ENCODE measurements at regions not wholly inside any gene's neighbourhood (a gene's known extent, or its start where the extent isn't known, plus 50 kb on each side); places are given as distances from the start of the nearest gene placed in this dataset.
"Not testable (repeated sequence)": the region's sequence is repeated elsewhere in the genome, so short reads cannot be mapped to it uniquely, and the experiment has no call there.

DNA sequence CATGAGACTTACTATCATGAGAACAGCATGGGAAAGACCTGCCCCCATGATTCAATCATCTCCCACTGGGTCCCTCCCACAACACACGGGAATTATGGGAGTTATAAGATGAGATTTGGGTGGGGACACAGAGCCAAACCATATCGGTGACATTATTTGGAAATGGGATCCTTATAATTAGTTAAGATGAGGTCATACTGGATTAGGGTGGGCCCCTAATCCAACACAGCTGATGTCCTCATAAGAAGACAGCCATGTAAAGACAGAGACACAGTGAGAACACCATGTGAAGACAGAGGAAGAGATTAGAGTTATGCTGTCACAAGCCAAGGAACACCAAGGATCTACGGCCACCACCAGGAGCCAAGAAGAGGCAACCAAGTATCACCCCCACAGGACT, 161.7 kb downstream of the SPTSSA start:
- DNase-seq (ENCODE audit: low spot score), result no peak

DNA sequence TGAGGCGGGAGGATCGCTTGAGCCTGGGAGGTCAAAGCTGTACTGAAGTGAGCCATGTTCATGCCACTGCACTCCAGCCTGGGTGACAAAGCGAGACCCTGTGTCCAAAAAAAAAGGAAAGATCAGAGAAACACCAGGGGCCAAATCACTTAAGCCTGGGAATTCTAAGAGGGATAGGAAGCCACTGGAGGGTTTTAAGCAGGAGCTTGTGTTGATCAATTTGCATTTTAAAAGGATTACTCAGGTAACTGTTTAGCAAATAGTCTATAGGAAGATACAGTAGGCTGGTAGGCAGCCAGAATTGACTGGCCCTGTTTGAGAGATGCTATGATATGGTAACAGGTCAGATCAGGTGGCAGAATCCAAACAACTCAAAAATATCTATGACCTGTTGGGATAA, 162.7 kb downstream of the SPTSSA start:
- DNase-seq (ENCODE audit: low spot score), result no peak

- DNase-seq (ENCODE audit: low spot score), result no peak
These were observed 164.1 kb downstream of the SPTSSA start for GRCh38 chr14:34297786-34298520.

DNA sequence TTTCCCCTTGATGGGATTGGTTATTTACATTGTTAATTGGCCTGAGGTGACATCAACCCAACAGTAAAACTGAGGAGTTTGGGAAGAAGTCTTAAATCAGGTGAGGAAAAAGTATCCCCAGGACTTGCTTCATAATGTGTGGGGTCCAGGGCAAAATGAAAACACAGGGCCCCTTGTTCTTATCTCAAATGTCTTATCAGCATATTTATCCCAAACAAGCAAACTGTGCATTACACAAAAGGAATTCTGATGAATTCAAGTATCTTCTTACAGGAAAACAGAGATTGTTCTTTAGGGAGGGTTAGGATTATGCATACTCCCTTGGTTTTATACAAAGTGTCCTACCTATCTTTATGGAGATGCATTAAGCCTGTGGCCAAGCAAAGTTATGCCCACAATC, 178.4 kb downstream of the SPTSSA start:
- no peak for DNase-seq (ENCODE audit: low spot score)

GRCh38 chr14:34277191-34277590, 184.8 kb downstream of the SPTSSA start:
- DNase-seq (ENCODE audit: low spot score), result no peak

GRCh38 chr14:34275530-34275929, 186.5 kb downstream of the SPTSSA start:
- no peak for DNase-seq (ENCODE audit: low spot score)

DNA sequence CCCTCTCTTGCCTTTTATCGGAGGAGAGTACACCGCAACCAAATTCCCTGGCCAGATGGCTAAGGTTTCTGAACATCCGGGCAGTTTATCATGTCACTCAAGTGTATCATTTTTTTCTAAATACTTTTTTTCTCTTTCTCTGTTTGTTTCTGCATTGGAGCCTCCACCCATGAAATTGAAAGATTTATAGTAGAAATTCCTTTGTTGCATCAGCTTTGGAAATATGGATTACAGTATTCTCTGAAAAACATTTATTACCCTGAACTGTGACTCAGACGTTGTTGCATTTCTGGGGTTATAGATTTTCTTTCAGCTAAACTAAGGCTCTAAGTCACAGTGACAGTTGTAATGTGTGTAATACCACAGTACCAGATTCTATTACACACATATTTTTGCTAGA, 187.0 kb downstream of the SPTSSA start:
- no peak for DNase-seq (ENCODE audit: low spot score)

DNA sequence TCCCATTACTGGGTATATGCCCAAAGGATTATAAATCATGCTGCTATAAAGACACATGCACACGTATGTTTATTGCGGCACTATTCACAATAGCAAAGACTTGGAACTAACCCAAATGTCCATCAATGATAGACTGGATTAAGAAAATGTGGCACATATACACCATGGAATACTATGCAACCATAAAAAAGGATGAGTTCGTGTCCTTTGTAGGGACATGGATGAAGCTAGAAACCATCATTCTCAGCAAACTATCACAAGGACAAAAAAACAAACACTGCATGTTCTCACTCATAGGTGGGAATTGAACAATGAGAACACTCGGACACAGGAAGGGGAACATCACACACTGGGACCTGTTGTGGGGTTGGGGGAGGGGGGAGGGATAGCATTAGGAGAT, 188.3 kb downstream of the SPTSSA start:
- not testable (repeated sequence) for DNase-seq (ENCODE audit: low spot score)

GRCh38 chr14:34270361-34270760, 191.7 kb downstream of the SPTSSA start:
- DNase-seq (ENCODE audit: low spot score), result no peak

DNA sequence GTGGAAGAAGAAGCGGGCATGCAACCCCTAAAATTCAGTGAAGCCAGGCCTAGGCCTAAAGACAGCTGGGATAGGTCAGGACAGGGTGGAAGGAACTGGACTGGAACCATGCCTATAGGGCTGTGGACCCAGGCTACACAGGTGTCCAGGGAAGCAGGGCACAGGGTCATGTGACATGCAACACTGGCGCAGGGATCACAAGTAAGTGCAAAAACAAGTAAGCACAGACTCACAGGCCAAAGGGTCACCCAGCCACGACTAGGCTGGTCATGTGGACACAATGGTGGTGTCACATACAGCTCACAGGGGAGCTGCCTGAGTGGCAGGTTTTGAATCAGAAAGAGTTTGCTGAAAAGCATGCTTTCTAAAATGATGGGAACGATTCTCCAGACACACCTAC, 195.7 kb downstream of the SPTSSA start:
- no peak for DNase-seq (ENCODE audit: low spot score)

DNA sequence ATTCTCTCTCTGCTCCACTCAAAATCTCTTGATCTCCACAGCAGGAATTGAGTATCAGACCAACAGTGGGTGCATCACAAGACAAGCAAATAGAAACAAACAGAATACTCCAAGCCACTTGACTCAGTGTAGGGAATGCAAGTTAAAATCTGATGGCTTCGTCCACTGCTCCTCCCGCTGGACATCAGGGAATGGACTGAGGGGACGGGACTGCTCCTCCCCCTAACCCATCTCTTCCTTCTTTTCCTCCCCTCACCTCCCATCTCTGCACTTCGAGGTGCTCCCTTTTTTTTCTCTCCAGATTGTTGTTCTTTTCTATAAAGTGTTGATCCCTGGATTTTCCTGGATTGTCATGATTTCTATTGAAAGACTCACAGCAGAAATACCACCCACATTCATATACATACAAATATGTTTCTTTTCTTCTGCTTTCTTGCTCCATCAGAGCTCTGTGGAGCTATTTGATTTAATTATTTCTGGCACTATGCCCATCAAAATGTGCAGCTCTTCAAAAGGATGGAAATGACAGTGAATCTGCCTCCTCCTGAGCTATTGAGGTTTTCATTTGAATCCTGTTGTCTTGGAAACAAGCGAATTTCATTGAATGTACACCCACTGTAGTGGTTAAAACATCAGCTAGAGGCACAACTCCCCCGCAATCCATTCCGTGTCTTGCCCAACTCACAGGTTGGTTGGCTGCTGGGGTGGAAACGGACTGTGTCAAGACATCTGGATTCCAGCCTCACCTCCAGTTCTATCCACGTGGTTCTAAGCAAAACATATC, 199.7 kb downstream of the SPTSSA start:
- no peak for DNase-seq (ENCODE audit: low spot score)

GRCh38 chr14:34259996-34260395, 202.0 kb downstream of the SPTSSA start:
- no peak for DNase-seq (ENCODE audit: low spot score)

DNA sequence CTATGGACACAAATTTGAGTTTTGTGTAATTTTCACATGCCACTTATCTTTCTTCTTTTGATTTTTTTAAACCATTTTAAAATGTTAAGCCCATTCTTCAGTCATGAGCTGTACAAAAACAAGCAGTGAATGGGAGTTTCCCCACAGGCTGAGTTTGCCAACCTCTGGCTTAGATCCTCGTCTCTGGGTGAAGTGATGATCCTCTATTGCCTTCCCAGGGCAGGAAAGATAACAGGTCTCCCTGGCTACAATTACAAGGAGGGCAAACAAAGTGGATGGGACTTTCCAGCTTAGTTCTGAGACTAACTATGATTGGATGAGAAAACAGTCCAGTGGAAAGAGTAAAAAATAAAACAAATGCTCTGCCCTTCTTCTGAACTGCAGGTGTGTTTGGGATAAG, 203.7 kb downstream of the SPTSSA start:
- DNase-seq (ENCODE audit: low spot score), result no peak

- DNase-seq (ENCODE audit: low spot score), result no peak
These were observed 204.5 kb downstream of the SPTSSA start for GRCh38 chr14:34257505-34257904.

DNA sequence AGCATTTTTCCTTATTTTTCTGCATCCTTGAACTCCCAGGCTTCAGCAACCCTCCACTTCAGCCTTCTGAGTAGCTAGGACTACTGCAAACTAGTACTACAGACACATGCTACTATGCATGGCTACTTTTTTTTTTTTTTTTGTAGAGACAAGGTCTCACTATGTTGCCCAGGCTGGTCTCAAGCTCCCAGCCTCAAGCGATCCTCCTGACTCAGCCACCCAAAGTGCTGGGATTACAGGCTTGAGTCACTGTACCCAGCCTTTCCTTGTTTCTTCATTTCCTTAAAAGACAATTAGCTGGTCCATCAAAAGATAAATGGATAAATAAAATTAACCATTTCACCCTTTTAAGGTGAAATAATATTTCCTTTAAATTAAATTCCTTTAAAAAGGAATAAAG, 205.8 kb downstream of the SPTSSA start:
- no peak for DNase-seq (ENCODE audit: low spot score)

DNA sequence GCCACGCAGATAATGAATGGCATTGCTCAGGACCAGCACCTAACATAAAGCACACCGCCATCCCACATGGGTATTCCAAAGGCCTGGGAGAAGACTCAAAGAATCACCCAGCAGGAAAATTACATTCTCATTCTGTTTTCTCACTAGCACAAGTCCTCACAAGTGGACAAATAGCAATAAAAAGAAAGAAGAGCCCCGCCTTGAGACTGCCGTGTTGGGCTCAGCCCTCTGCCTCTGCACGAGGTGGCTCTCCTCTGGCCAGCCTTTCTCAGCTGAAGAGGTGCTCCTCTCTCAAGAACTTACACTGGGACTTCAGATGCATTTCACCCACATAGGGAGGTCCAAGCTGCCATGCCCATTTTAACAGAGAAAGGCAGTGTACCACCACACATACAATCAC, 207.5 kb downstream of the SPTSSA start:
- DNase-seq (ENCODE audit: low spot score), result no peak

DNA sequence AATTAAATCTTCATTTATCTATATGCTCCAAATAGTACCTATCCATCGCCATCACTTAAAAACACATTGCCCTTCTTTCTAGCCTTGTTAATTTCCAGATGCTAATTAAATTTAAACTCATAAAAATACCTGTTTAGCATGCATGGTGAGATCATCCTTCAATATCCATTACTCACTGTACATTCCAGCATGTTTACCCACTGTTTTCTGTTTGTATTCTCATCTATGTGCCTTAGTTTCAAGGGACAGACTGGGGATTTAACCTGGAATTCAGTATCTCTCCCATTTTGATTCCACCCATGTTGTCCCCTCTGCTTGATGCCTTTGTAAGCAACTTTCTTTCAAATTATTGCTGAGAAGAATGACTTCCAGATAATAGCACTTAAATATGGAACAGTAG, 208.0 kb downstream of the SPTSSA start:
- DNase-seq (ENCODE audit: low spot score), result no peak

- no peak for DNase-seq (ENCODE audit: low spot score)
These were observed 209.8 kb downstream of the SPTSSA start for GRCh38 chr14:34252227-34252626.

GRCh38 chr14:34251662-34252061, 210.4 kb downstream of the SPTSSA start:
- DNase-seq (ENCODE audit: low spot score), result no peak

DNA sequence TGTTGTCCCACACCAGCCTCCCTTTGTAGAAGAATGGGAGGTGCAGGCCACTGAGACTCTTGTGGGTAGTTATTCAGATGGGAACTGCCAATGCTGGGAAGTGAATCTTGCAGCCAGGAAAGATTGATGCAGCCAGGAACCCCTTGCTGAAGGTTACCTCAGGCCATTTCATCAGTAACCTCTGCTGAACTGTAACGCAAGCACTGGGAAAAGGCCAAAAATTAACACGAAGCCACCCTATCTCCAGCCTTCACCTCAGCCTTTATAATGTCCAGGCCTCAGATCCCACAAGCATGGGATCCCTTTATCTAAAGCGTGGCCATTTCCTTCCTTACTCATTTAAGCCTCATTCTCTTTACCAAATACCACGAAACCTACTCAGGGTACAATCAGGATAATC, 211.1 kb downstream of the SPTSSA start:
- DNase-seq (ENCODE audit: low spot score), result no peak

DNA sequence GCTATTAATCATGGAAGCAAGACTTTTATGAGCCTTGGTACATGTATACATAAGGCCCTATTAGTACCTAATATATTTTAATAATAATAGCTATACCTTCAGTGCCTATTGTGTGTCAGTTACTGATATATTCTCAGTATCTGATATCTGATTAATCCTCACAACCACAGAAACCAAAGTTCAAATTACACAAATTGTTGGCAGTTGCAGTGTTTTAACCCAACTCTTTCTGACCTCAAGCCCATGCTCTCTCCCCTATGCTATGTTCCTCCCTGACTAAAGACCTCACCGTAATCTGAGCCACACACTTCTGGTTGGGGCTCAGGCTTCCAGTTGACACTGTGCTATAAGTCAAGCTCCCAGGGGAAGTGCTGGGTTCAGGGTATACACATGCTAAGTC, 214.4 kb downstream of the SPTSSA start:
- DNase-seq (ENCODE audit: low spot score), result no peak

DNA sequence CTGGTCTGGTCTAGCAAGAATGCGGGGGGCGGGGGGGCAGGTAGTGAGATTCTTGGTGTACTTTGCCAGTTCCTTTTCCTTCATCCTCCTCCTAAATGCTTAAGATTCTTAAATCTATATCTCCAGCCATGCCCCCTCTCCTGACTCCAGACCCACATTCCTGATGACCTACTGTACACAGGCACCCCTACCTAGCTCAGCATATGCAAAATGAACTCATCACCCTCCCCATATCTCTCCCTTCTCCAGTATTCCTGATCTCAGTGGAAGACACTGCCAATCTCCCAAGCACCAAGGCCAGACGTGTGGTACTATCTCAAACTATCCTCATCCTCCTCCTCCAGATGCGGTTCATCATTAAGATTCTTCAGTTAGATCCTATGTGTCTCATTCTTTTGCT, 215.8 kb downstream of the SPTSSA start:
- no peak for DNase-seq (ENCODE audit: low spot score)

GRCh38 chr14:34243401-34243800, 218.6 kb downstream of the SPTSSA start:
- no peak for DNase-seq (ENCODE audit: low spot score)

DNA sequence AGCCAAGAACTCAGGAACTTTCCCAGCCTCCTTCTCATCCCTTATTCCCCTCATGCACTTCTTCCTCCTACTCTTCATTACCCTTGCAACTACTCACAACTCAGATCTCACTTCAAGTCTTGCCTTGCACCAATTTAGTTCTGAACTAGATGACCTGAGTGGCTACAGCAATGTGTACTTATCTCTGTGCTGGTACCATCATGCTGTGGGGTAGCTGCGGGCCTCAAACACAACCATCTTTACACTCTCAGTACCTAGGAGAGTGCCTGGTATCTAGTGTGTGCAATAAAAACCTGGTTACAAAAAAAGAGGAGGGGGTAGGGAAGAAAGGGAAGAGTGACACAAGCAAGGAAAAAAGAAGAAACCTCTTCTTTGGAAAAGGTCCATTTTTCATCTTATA, 219.0 kb downstream of the SPTSSA start:
- DNase-seq (ENCODE audit: low spot score), result no peak

Measured in hepatic stellate cell (primary cell).